ENCODE measurements at regions not wholly inside any gene's neighbourhood (a gene's known extent, or its start where the extent isn't known, plus 50 kb on each side); places are given as distances from the start of the nearest gene placed in this dataset.
A peak's percentile ranks its signal among the peaks of the same experiment; 100 is the strongest.

DNA sequence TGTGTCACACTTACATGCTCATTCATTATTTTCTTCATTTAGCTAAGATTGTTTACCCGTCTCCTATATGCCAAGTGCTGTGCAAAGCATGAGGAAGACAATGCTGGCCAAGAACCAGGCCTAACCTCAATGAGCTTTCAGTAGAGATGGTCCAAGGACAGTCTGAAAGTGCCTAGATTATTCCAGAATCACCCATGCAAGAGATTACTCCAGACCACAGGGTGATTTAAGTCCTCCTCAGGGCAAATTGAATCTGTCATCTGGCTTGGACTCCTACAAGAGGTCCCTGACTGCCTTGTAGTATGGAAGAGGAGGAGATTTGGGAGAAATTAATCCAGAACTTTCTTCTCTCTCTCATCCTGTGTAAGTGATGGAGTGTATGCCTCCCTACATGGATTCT is 99.4 kb upstream of the NDP start:
- H3K27ac ChIP-seq (ENCODE audit: low read length): peak overlapping the region; percentile 79
- H2AFZ ChIP-seq (ENCODE audit: low read length): no peak overlapping the region

GRCh38 chrX:44071847-44072551 is 98.8 kb upstream of the NDP start:
- no TSS peak for BruUV-seq (replicated peaks)
- Histone ChIP-seq H3K4me3 (ENCODE audit: low read length) (peak overlapping the region; percentile 15; the same call in 1 of the 2 replicates), H3K27ac (ENCODE audit: low read length) (peak overlapping the region; percentile 79), H3K36me3 (ENCODE audit: low read depth, low read length) (no peaks in the 10 kb centered on the region), H2AFZ (ENCODE audit: low read length) (no peak overlapping the region), H3F3A (ENCODE audit: low read length, unreplicated experiment) (no peaks in the 10 kb centered on the region), H3K9ac (ENCODE audit: low read length) (no peak overlapping the region), H3K79me2 (ENCODE audit: low read length) (no peaks in the 10 kb centered on the region), H3K4me1 (ENCODE audit: insufficient read depth, low read length) (peaks cover 20% of the 10 kb centered on the region), H3K4me2 (ENCODE audit: low read length) (peak overlapping the region; percentile 63), H3K9me2 (replicated peaks; ENCODE audit: low read length) (no peaks in the 10 kb centered on the region), H3K27me3 (ENCODE audit: low read length) (no peaks in the 10 kb centered on the region), H4K20me1 (ENCODE audit: low read length) (no peaks in the 10 kb centered on the region), H3K9me3 (ENCODE audit: low read length) (no peaks in the 10 kb centered on the region)
- ChIA-PET CTCF (interaction anchor here (0.5 to 1.2 kb wide), 2 partner anchors 322 to 512 kb away, joined by 4 to 15 read pairs; no protein-coding TSS in a partner anchor), POLR2A (ENCODE audit: unreplicated experiment) (interaction anchor here (0.6 kb wide), 1 partner anchor 114 kb away, joined by 11 read pairs; no protein-coding TSS in a partner anchor)
- intact Hi-C loops (cut with micrococcal nuclease): no loop called here
- TF ChIP-seq CTCF (conservative IDR thresholded peaks at IDR 0.05; ENCODE audit: low read depth, low read length) (no peak), EZH2 (IDR thresholded peaks at IDR 0.05; ENCODE audit: low read length, unreplicated experiment) (no peak), EZH2phosphoT487 (IDR thresholded peaks at IDR 0.05; ENCODE audit: borderline replicate concordance, low read length) (no peak)
- peak; percentile 92 for DNase-seq
- ATAC-seq: peak; percentile 93

More for the DNA sequence above, 99.4 kb upstream of the NDP start:
- H3K9me2 ChIP-seq (replicated peaks; ENCODE audit: low read length): no peaks in the 10 kb centered on the region
- no peaks in the 10 kb centered on the region for H4K20me1 ChIP-seq (ENCODE audit: low read length)
- no peak overlapping the region for H3K4me3 ChIP-seq (ENCODE audit: low read length)
- BruUV-seq (replicated peaks): no TSS peak
- intact Hi-C loops (cut with micrococcal nuclease): no loop called here
- no peaks in the 10 kb centered on the region for H3K9me3 ChIP-seq (ENCODE audit: low read length)
- H3K79me2 ChIP-seq (ENCODE audit: low read length): no peaks in the 10 kb centered on the region
- ChIA-PET CTCF (interaction anchor here (1.2 kb wide), 1 partner anchor 322 kb away, joined by 15 read pairs; no protein-coding TSS in a partner anchor), POLR2A (ENCODE audit: unreplicated experiment) (interaction anchor here (0.6 kb wide), 1 partner anchor 113 kb away, joined by 11 read pairs; no protein-coding TSS in a partner anchor)
- TF ChIP-seq CTCF (conservative IDR thresholded peaks at IDR 0.05; ENCODE audit: low read depth, low read length) (no peak), EZH2phosphoT487 (IDR thresholded peaks at IDR 0.05; ENCODE audit: borderline replicate concordance, low read length) (no peak), EZH2 (IDR thresholded peaks at IDR 0.05; ENCODE audit: low read length, unreplicated experiment) (no peak)
- H3K27me3 ChIP-seq (ENCODE audit: low read length): no peaks in the 10 kb centered on the region
- peaks cover 20% of the 10 kb centered on the region for H3K4me1 ChIP-seq (ENCODE audit: insufficient read depth, low read length)
- DNase-seq: peak; percentile 8
- ATAC-seq: 0 out of 2 replicates have a peak, but pooled peaks have one; percentile 4
- no peaks in the 10 kb centered on the region for H3F3A ChIP-seq (ENCODE audit: low read length, unreplicated experiment)
- no peak overlapping the region for H3K9ac ChIP-seq (ENCODE audit: low read length)
- H3K4me2 ChIP-seq (ENCODE audit: low read length): peak overlapping the region; percentile 38
- H3K36me3 ChIP-seq (ENCODE audit: low read depth, low read length): no peaks in the 10 kb centered on the region
